HepG2 (cell line): ENCODE measurements at regions not wholly inside any gene's neighbourhood (a gene's known extent, or its start where the extent isn't known, plus 50 kb on each side); places are given as distances from the start of the nearest gene placed in this dataset.

Source experiments
- ATAC-seq: fragments of 200-7000 bp; cut with Tn5 transposase; 3 replicates; pipeline ENCODE4 v1.9.1; 2020; ENCODE audit warnings: mild to moderate bottlenecking, moderate library complexity
- BruUV-seq: library from RNA; stranded (reverse); fragments of 400-500 nt; replicated peaks from 2 replicates; lab custom pipeline; 2021; lab: Mats Ljungman, UMichigan
- CTCF ChIA-PET: fragments of 300-600 bp; formaldehyde crosslinking; extraction: SDS; loops from one replicate; lab custom pipeline; 2021; ENCODE audit warnings: low total read pairs, inconsistent platforms, low intra/inter-chr PET ratio; lab: Yijun Ruan, JAX
- POLR2A ChIA-PET: fragments of 350-600 bp; sonication (Branson Sonifier 250); formaldehyde crosslinking; loops from one replicate; lab custom pipeline; 2020; ENCODE audit warnings: antibody characterized with exemption, inconsistent platforms; lab: Yijun Ruan, JAX
- DNase-seq: peaks from one replicate; pipeline ENCODE4 v3.0.0-alpha.2; 2015; ENCODE audit warnings: low spot score
- FAIRE-seq: peaks from 3 replicates; lab custom pipeline; 2011; peaks lifted over from hg19 to GRCh38; lab: Jason Lieb, UNC
- H2AFZ ChIP-seq: one replicate; pipeline ENCODE4 v1.6.1; 2011; ENCODE audit warnings: low read length, inconsistent platforms
- H3K27ac ChIP-seq: fragments of 300-600 bp; 3 replicates; pipeline ENCODE4 v1.8.0; 2011; ENCODE audit warnings: mixed run types, mild to moderate bottlenecking, mixed read lengths, low read length, inconsistent platforms; ENCODE audit not compliant: insufficient read depth; ENCODE audit errors: extremely low read length
- H3K27me3 ChIP-seq, 2 experiments: fragments of 200-600 bp in 1 of 2; 2 replicates in 1 of 2; 3 replicates in 1 of 2; pipeline versions ENCODE4 v1.6.0 to v1.8.0; 2011; ENCODE audit warnings: low read length in 2 of 2, mild to moderate bottlenecking in 2 of 2, moderate library complexity in 2 of 2, inconsistent platforms in 1 of 2; ENCODE audit not compliant: insufficient read depth in 2 of 2, control insufficient read depth in 1 of 2
- H3K36me3 ChIP-seq, 2 experiments: fragments of 200-600 bp in 1 of 2; replicated peaks in 1 of 2; 2 replicates in 1 of 2; 3 replicates in 1 of 2; pipeline versions ENCODE4 v1.5.1 to v1.8.0; 2011; ENCODE audit warnings: low read length in 2 of 2, inconsistent platforms in 1 of 2; ENCODE audit not compliant: insufficient read depth in 2 of 2, control insufficient read depth in 1 of 2
- H3K4me1 ChIP-seq: 2 replicates; pipeline ENCODE4 v1.5.1; 2012; ENCODE audit warnings: low read length, inconsistent platforms; ENCODE audit not compliant: insufficient read depth
- H3K4me2 ChIP-seq: 2 replicates; pipeline ENCODE4 v1.6.0; 2011; ENCODE audit warnings: low read depth, low read length, inconsistent platforms
- H3K4me3 ChIP-seq, 3 experiments: fragments of 200-600 bp in 1 of 3; sonication (generic), shearing (Covaris generic) in 1 of 3; replicated peaks in 1 of 3; 2 replicates each; pipeline ENCODE4 v1.5.1; 2011 to 2016; ENCODE audit warnings: low read length in 3 of 3, inconsistent platforms in 2 of 3, low read depth in 2 of 3, mild to moderate bottlenecking in 2 of 3, control low read depth in 1 of 3, mixed read lengths in 1 of 3; ENCODE audit not compliant: insufficient read depth in 1 of 3
- H3K79me2 ChIP-seq: one replicate; pipeline ENCODE4 v1.6.1; 2011; ENCODE audit warnings: low read length, inconsistent platforms; ENCODE audit not compliant: insufficient read depth
- H3K9ac ChIP-seq: 2 replicates; pipeline ENCODE4 v1.6.0; 2011; ENCODE audit warnings: mild to moderate bottlenecking, low read depth, low read length, inconsistent platforms; ENCODE audit not compliant: insufficient read depth
- H3K9me3 ChIP-seq: 2 replicates; pipeline ENCODE4 v1.5.1; 2012; ENCODE audit warnings: mild to moderate bottlenecking, low read length
- H4K20me1 ChIP-seq: 2 replicates; pipeline ENCODE4 v1.6.0; 2011; ENCODE audit warnings: inconsistent platforms, mild to moderate bottlenecking, low read length, moderate library complexity; ENCODE audit not compliant: insufficient read depth
- CBX1 ChIP-seq: IDR thresholded peaks from one replicate; pipeline ENCODE4 v1.6.1; 2016; ENCODE audit warnings: antibody characterized with exemption, low read depth
- CHD4 ChIP-seq: fragments of 200-600 bp; sonication (generic); IDR thresholded peaks from 2 replicates; pipeline ENCODE4 v1.7.0; 2017; ENCODE audit warnings: mild to moderate bottlenecking, low read length, borderline replicate concordance
- EED ChIP-seq: sonication (generic); formaldehyde crosslinking; IDR thresholded peaks from 2 replicates; pipeline ENCODE4 v1.5.0; 2020; ENCODE audit warnings: mild to moderate bottlenecking, missing genetic modification reagents
- ETV6 ChIP-seq: sonication (generic); formaldehyde crosslinking; conservative IDR thresholded peaks from 2 replicates; pipeline ENCODE4 v1.4.0; 2020; ENCODE audit warnings: missing genetic modification reagents
- HDAC1 ChIP-seq: sonication (generic); formaldehyde crosslinking; IDR thresholded peaks from 2 replicates; pipeline ENCODE4 v1.5.1; 2020; ENCODE audit warnings: mild to moderate bottlenecking, missing genetic modification reagents
- REXO4 ChIP-seq: sonication (generic); formaldehyde crosslinking; IDR thresholded peaks from 2 replicates; pipeline ENCODE4 v1.8.0; 2022; ENCODE audit warnings: missing genetic modification reagents, mild to moderate bottlenecking, borderline replicate concordance
- TRIM24 ChIP-seq: sonication (generic); formaldehyde crosslinking; IDR thresholded peaks from 2 replicates; pipeline ENCODE4 v1.8.0; 2022; ENCODE audit warnings: mild to moderate bottlenecking, missing genetic modification reagents
- ZNF264 ChIP-seq: sonication (generic); formaldehyde crosslinking; IDR thresholded peaks from 2 replicates; pipeline ENCODE4 v1.4.0; 2020; ENCODE audit warnings: missing genetic modification reagents
- ZNF3 ChIP-seq: IDR thresholded peaks from 2 replicates; pipeline ENCODE4 v1.7.0; 2017; ENCODE audit warnings: inconsistent platforms
- WGBS: methylation state at CpG from one replicate; pipeline ENCODE4 v1.1.6; 2017; ENCODE audit warnings: low lambda C conversion rate; 5-methylcytosine and 5-hydroxymethylcytosine counted together
- in situ Hi-C: cut with HindIII; loops from 2 replicates; pipeline ENCODE4 v1.10.0; 2017; ENCODE audit warnings: low pct_unique_long_range_greater_than_20kb; ENCODE audit not compliant: extremely low pct_ligation_motif_present
- intact Hi-C: fragments of 100-400 bp; cut with micrococcal nuclease; formaldehyde crosslinking; loops from one replicate; pipeline ENCODE4 v1.10.0; 2022; ENCODE audit not compliant: unreplicated experiment
- TF ChIP-seq, protein P1 (sequence below): sonication (generic); formaldehyde crosslinking; IDR thresholded peaks from 2 replicates; pipeline ENCODE4 v1.4.0; 2020; ENCODE audit warnings: mild to moderate bottlenecking, missing genetic modification reagents, borderline replicate concordance
- TF ChIP-seq, protein P2 (sequence below): sonication (generic); formaldehyde crosslinking; IDR thresholded peaks from 2 replicates; pipeline ENCODE4 v1.8.1; 2022; ENCODE audit warnings: mild to moderate bottlenecking, missing genetic modification reagents
- TF ChIP-seq, protein P3 (sequence below): sonication (generic); formaldehyde crosslinking; IDR thresholded peaks from 2 replicates; pipeline ENCODE4 v1.5.0; 2020; ENCODE audit warnings: mild to moderate bottlenecking, missing genetic modification reagents, borderline replicate concordance

DNA sequence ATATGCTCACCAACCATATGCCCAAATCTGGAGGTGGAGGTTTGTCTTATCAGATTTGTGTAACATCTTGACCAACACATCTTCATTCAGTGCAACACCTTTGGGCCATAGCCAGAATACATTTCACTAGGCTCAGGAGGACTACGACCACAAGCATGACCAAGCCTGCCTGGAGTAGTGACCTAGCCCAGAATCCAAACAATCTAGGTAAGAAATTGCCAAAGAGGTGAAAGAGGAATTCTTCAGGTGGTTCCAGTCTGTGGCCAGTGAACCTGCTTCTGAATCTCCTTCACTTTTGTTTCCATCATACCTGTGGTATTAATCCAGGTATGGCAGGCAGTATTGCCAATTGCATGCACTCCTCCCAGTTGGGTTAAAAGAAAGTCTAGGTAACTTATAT lies 112.8 kb upstream of the RAB18 start:
- peaks cover 11% of the 10 kb centered on the region; the same call in 1 of the 2 replicates for H3K9me3 ChIP-seq
- no peak overlapping the region for H3K4me3 ChIP-seq
- CTCF ChIA-PET: no interaction called here
- in situ Hi-C loops (no loop called here), intact Hi-C loops (no loop called here)
- no peak overlapping the region for H3K27ac ChIP-seq
- BruUV-seq: no TSS peak
- no peaks in the 10 kb centered on the region for H4K20me1 ChIP-seq
- no peak overlapping the region for H2AFZ ChIP-seq
- DNase-seq: no peak
- no peak for FAIRE-seq
- 0% methylated on average over 1 of the region's 1 CpG for WGBS
- H3K4me1 ChIP-seq: no peaks in the 10 kb centered on the region
- no peak for ATAC-seq
- no peaks in the 10 kb centered on the region for H3K36me3 ChIP-seq
- POLR2A ChIA-PET: no interaction called here
- no peak overlapping the region for H3K9ac ChIP-seq
- H3K4me2 ChIP-seq: no peak overlapping the region
- H3K27me3 ChIP-seq: peaks cover 0 to 1% of the 10 kb centered on the region in 2 experiments; a peak in 1 of 5 replicates
- H3K79me2 ChIP-seq: no peaks in the 10 kb centered on the region
- TF ChIP-seq ETV6 (CRISPR knock-in tag): no peak
- no peak for TF ChIP-seq REXO4
- no peak for TF ChIP-seq ZNF264 (CRISPR knock-in tag)
- TF ChIP-seq, protein P1, sequence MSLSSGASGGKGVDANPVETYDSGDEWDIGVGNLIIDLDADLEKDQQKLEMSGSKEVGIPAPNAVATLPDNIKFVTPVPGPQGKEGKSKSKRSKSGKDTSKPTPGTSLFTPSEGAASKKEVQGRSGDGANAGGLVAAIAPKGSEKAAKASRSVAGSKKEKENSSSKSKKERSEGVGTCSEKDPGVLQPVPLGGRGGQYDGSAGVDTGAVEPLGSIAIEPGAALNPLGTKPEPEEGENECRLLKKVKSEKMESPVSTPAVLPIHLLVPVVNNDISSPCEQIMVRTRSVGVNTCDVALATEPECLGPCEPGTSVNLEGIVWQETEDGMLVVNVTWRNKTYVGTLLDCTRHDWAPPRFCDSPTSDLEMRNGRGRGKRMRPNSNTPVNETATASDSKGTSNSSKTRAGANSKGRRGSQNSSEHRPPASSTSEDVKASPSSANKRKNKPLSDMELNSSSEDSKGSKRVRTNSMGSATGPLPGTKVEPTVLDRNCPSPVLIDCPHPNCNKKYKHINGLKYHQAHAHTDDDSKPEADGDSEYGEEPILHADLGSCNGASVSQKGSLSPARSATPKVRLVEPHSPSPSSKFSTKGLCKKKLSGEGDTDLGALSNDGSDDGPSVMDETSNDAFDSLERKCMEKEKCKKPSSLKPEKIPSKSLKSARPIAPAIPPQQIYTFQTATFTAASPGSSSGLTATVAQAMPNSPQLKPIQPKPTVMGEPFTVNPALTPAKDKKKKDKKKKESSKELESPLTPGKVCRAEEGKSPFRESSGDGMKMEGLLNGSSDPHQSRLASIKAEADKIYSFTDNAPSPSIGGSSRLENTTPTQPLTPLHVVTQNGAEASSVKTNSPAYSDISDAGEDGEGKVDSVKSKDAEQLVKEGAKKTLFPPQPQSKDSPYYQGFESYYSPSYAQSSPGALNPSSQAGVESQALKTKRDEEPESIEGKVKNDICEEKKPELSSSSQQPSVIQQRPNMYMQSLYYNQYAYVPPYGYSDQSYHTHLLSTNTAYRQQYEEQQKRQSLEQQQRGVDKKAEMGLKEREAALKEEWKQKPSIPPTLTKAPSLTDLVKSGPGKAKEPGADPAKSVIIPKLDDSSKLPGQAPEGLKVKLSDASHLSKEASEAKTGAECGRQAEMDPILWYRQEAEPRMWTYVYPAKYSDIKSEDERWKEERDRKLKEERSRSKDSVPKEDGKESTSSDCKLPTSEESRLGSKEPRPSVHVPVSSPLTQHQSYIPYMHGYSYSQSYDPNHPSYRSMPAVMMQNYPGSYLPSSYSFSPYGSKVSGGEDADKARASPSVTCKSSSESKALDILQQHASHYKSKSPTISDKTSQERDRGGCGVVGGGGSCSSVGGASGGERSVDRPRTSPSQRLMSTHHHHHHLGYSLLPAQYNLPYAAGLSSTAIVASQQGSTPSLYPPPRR: no peak
- no peak for TF ChIP-seq CHD4
- TF ChIP-seq, protein P2, sequence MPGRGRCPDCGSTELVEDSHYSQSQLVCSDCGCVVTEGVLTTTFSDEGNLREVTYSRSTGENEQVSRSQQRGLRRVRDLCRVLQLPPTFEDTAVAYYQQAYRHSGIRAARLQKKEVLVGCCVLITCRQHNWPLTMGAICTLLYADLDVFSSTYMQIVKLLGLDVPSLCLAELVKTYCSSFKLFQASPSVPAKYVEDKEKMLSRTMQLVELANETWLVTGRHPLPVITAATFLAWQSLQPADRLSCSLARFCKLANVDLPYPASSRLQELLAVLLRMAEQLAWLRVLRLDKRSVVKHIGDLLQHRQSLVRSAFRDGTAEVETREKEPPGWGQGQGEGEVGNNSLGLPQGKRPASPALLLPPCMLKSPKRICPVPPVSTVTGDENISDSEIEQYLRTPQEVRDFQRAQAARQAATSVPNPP: no peak
- TF ChIP-seq, protein P3, sequence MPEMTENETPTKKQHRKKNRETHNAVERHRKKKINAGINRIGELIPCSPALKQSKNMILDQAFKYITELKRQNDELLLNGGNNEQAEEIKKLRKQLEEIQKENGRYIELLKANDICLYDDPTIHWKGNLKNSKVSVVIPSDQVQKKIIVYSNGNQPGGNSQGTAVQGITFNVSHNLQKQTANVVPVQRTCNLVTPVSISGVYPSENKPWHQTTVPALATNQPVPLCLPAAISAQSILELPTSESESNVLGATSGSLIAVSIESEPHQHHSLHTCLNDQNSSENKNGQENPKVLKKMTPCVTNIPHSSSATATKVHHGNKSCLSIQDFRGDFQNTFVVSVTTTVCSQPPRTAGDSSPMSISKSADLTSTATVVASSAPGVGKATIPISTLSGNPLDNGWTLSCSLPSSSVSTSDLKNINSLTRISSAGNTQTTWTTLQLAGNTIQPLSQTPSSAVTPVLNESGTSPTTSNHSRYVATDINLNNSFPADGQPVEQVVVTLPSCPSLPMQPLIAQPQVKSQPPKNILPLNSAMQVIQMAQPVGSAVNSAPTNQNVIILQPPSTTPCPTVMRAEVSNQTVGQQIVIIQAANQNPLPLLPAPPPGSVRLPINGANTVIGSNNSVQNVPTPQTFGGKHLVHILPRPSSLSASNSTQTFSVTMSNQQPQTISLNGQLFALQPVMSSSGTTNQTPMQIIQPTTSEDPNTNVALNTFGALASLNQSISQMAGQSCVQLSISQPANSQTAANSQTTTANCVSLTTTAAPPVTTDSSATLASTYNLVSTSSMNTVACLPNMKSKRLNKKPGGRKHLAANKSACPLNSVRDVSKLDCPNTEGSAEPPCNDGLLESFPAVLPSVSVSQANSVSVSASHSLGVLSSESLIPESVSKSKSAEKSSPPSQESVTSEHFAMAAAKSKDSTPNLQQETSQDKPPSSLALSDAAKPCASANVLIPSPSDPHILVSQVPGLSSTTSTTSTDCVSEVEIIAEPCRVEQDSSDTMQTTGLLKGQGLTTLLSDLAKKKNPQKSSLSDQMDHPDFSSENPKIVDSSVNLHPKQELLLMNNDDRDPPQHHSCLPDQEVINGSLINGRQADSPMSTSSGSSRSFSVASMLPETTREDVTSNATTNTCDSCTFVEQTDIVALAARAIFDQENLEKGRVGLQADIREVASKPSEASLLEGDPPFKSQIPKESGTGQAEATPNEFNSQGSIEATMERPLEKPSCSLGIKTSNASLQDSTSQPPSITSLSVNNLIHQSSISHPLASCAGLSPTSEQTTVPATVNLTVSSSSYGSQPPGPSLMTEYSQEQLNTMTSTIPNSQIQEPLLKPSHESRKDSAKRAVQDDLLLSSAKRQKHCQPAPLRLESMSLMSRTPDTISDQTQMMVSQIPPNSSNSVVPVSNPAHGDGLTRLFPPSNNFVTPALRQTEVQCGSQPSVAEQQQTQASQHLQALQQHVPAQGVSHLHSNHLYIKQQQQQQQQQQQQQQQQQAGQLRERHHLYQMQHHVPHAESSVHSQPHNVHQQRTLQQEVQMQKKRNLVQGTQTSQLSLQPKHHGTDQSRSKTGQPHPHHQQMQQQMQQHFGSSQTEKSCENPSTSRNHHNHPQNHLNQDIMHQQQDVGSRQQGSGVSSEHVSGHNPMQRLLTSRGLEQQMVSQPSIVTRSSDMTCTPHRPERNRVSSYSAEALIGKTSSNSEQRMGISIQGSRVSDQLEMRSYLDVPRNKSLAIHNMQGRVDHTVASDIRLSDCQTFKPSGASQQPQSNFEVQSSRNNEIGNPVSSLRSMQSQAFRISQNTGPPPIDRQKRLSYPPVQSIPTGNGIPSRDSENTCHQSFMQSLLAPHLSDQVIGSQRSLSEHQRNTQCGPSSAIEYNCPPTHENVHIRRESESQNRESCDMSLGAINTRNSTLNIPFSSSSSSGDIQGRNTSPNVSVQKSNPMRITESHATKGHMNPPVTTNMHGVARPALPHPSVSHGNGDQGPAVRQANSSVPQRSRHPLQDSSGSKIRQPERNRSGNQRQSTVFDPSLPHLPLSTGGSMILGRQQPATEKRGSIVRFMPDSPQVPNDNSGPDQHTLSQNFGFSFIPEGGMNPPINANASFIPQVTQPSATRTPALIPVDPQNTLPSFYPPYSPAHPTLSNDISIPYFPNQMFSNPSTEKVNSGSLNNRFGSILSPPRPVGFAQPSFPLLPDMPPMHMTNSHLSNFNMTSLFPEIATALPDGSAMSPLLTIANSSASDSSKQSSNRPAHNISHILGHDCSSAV (CRISPR knock-in tag): no peak
- no peak for TF ChIP-seq EED
- TF ChIP-seq HDAC1 (CRISPR knock-in tag): no peak
- no peak for TF ChIP-seq CBX1
- TF ChIP-seq ZNF3 (CRISPR knock-in tag): no peak
- TF ChIP-seq TRIM24 (CRISPR knock-in tag): no peak
